T-helper 2 cell treated with Interferon-gamma antibody and Interleukin-4, amounts not matched to agents 5 μg/mL and 100 μg/mL, for 36 hours (primary cell): ENCODE measurements at regions not wholly inside any gene's neighbourhood (a gene's known extent, or its start where the extent isn't known, plus 50 kb on each side); places are given as distances from the start of the nearest gene placed in this dataset.
"Not testable (repeated sequence)": the region's sequence is repeated elsewhere in the genome, so short reads cannot be mapped to it uniquely, and the experiment has no call there.

Experiments used
- DNase-seq: peaks from one replicate; pipeline ENCODE4 v3.0.0; 2021; ENCODE audit warnings: low spot score
- H3K27ac Mint-ChIP-seq: one replicate; pipeline ENCODE4 v1.8.0; 2021; ENCODE audit warnings: mild to moderate bottlenecking, mixed read lengths
- H3K27me3 Mint-ChIP-seq: one replicate; pipeline ENCODE4 v1.8.0; 2021; ENCODE audit warnings: low read depth, mixed read lengths
- H3K36me3 Mint-ChIP-seq: one replicate; pipeline ENCODE4 v1.8.0; 2021; ENCODE audit warnings: low read depth, mixed read lengths
- H3K4me1 Mint-ChIP-seq: one replicate; pipeline ENCODE4 v1.8.0; 2021; ENCODE audit warnings: low read depth, mixed read lengths
- H3K4me3 Mint-ChIP-seq: one replicate; pipeline ENCODE4 v1.8.0; 2022; ENCODE audit warnings: mild to moderate bottlenecking, moderate library complexity, mixed read lengths
- H3K9me3 Mint-ChIP-seq: one replicate; pipeline ENCODE4 v1.8.0; 2021; ENCODE audit warnings: mixed read lengths

GRCh38 chr20:54848262-54848661 lies 372.9 kb downstream of the DOK5 start:
- Mint-ChIP-seq H3K36me3 (no peaks in the 10 kb centered on the region), H3K27ac (no peak overlapping the region), H3K4me3 (no peak overlapping the region), H3K9me3 (peaks cover 9% of the 10 kb centered on the region), H3K27me3 (no peaks in the 10 kb centered on the region), H3K4me1 (no peaks in the 10 kb centered on the region)
- DNase-seq: no peak

GRCh38 chr20:54846948-54847347 lies 371.6 kb downstream of the DOK5 start:
- Mint-ChIP-seq H3K9me3 (peaks cover 4% of the 10 kb centered on the region), H3K4me1 (no peaks in the 10 kb centered on the region), H3K4me3 (no peak overlapping the region), H3K27me3 (no peaks in the 10 kb centered on the region), H3K27ac (no peak overlapping the region), H3K36me3 (no peaks in the 10 kb centered on the region)
- no peak for DNase-seq

- no peak overlapping the region for H3K27ac Mint-ChIP-seq
- H3K4me1 Mint-ChIP-seq: no peaks in the 10 kb centered on the region
- no peak overlapping the region for H3K4me3 Mint-ChIP-seq
- H3K36me3 Mint-ChIP-seq: no peaks in the 10 kb centered on the region
- no peak for DNase-seq
- no peaks in the 10 kb centered on the region for H3K27me3 Mint-ChIP-seq
- no peaks in the 10 kb centered on the region for H3K9me3 Mint-ChIP-seq
Observed at GRCh38 chr20:54844346-54844745, 369.0 kb downstream of the DOK5 start.

DNA sequence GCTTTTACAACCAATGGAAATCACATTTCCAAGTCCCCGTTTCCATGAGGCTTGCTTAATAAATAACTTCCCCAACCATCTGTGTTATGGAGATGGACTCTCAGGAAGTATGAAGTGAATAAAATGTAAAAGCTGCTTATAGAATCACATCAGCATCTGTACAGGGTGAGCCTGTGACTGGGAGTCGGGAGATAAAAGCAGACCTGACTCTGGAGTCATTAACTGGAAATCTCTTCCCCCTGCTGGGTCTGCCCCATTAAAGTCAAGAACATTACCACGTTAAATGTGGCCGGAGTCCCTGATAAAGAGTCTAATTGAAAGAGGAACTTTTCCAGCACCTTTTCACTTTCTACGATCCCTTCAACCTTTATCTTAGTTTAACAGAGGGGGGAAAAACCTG lies 368.5 kb downstream of the DOK5 start:
- Mint-ChIP-seq H3K36me3 (no peaks in the 10 kb centered on the region), H3K9me3 (no peaks in the 10 kb centered on the region), H3K4me1 (no peaks in the 10 kb centered on the region), H3K4me3 (no peak overlapping the region), H3K27ac (no peak overlapping the region), H3K27me3 (no peaks in the 10 kb centered on the region)
- DNase-seq: no peak

GRCh38 chr20:54843431-54843830 lies 368.0 kb downstream of the DOK5 start:
- no peak for DNase-seq
- no peak overlapping the region for H3K27ac Mint-ChIP-seq
- no peak overlapping the region for H3K4me3 Mint-ChIP-seq
- no peaks in the 10 kb centered on the region for H3K36me3 Mint-ChIP-seq
- no peaks in the 10 kb centered on the region for H3K27me3 Mint-ChIP-seq
- no peaks in the 10 kb centered on the region for H3K4me1 Mint-ChIP-seq
- no peaks in the 10 kb centered on the region for H3K9me3 Mint-ChIP-seq

DNA sequence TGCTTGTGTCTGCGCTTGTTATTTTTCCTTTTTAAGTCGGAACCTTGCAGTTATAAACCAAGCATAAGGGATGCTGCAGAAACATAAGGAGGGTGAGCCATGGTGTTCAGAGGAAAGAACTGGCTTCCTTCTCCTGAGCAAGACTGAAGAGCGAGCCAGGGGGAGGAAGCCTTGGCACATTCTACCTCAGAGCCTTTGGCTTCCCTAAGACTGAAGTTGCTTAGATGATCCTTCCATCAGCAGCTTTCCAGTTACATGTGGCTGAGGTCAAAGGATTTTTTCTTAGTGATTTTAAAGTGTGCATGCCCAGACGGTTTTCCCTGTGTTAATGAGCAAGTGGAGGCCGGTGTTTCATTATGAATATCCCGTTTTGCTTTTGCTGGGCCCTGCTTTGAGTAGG lies 363.8 kb downstream of the DOK5 start:
- no peak overlapping the region for H3K27ac Mint-ChIP-seq
- no peaks in the 10 kb centered on the region for H3K9me3 Mint-ChIP-seq
- H3K36me3 Mint-ChIP-seq: no peaks in the 10 kb centered on the region
- no peak overlapping the region for H3K4me3 Mint-ChIP-seq
- H3K4me1 Mint-ChIP-seq: no peaks in the 10 kb centered on the region
- DNase-seq: no peak
- H3K27me3 Mint-ChIP-seq: no peaks in the 10 kb centered on the region

DNA sequence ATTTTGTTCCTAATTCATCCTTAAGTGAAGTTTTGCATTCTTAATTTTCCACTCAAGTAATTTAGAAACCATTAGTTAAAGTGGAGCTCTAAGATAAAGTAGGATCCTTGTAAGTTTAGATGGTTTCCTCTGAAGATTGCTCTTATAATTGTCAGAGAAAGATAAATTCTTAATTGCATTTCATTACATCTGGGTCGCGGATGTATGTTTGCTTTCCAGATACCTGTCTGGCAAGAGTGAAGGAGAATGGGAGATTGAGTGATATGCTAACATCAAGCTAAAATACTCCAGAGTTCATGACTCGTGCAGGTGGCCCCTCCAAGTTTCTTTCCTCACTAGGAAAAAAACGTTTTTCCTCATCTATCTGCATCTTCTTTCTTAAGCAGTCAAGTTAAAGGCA lies 361.8 kb downstream of the DOK5 start:
- no peaks in the 10 kb centered on the region for H3K36me3 Mint-ChIP-seq
- H3K4me3 Mint-ChIP-seq: no peak overlapping the region
- H3K9me3 Mint-ChIP-seq: no peaks in the 10 kb centered on the region
- H3K27me3 Mint-ChIP-seq: no peaks in the 10 kb centered on the region
- H3K4me1 Mint-ChIP-seq: no peaks in the 10 kb centered on the region
- no peak overlapping the region for H3K27ac Mint-ChIP-seq
- no peak for DNase-seq

DNA sequence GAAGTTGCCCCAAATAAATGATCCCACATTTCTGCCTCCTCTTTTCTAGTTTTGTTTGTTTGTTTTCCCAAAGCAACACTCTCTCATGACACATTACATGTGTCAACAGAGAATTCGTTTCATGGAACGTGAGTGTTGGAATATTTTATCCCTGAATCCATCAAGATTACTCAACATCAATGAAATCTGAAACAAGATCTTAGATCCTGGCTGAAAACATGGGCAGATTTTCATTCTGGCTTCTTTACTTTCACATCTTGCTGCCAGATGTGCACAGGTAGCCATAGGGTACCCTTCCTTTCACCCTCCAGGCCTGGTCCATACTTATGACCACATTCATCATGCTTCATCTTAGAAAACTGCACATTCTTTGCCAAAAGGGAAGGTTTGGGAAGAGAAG lies 347.0 kb downstream of the DOK5 start:
- no peaks in the 10 kb centered on the region for H3K4me1 Mint-ChIP-seq
- no peak overlapping the region for H3K4me3 Mint-ChIP-seq
- no peaks in the 10 kb centered on the region for H3K9me3 Mint-ChIP-seq
- no peaks in the 10 kb centered on the region for H3K36me3 Mint-ChIP-seq
- H3K27me3 Mint-ChIP-seq: no peaks in the 10 kb centered on the region
- DNase-seq: no peak
- no peak overlapping the region for H3K27ac Mint-ChIP-seq

DNA sequence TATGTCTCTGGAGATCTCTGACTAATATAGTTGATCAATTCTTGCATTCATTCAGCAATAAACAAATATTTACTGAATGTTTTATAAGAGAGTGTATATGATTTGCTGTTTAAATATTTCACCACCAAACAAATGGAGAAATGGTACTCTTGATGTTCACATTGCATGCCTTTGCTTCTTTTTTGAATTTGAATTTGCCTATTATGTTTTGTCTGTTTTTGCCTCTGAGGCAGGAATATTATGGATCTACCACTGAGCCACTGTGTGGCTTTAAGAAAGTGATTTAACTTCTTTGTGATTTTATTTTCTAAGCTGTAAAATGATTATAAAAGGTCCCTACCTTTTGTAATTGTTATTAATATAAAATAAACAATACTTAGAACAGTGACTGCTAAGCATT lies 345.0 kb downstream of the DOK5 start:
- Mint-ChIP-seq H3K27ac (no peak overlapping the region), H3K27me3 (no peaks in the 10 kb centered on the region), H3K9me3 (no peaks in the 10 kb centered on the region), H3K36me3 (no peaks in the 10 kb centered on the region), H3K4me3 (no peak overlapping the region), H3K4me1 (no peaks in the 10 kb centered on the region)
- DNase-seq: no peak

GRCh38 chr20:54806462-54806861 lies 331.1 kb downstream of the DOK5 start:
- H3K27ac Mint-ChIP-seq: no peak overlapping the region
- H3K4me1 Mint-ChIP-seq: no peaks in the 10 kb centered on the region
- H3K36me3 Mint-ChIP-seq: no peaks in the 10 kb centered on the region
- peaks cover 9% of the 10 kb centered on the region for H3K9me3 Mint-ChIP-seq
- no peaks in the 10 kb centered on the region for H3K27me3 Mint-ChIP-seq
- no peak for DNase-seq
- no peak overlapping the region for H3K4me3 Mint-ChIP-seq

- DNase-seq: no peak
- Mint-ChIP-seq H3K4me1 (no peaks in the 10 kb centered on the region), H3K36me3 (no peaks in the 10 kb centered on the region), H3K9me3 (peaks cover 26% of the 10 kb centered on the region), H3K27me3 (no peaks in the 10 kb centered on the region), H3K4me3 (no peak overlapping the region), H3K27ac (no peak overlapping the region)
Observed at GRCh38 chr20:54794874-54795273, 319.5 kb downstream of the DOK5 start.

DNA sequence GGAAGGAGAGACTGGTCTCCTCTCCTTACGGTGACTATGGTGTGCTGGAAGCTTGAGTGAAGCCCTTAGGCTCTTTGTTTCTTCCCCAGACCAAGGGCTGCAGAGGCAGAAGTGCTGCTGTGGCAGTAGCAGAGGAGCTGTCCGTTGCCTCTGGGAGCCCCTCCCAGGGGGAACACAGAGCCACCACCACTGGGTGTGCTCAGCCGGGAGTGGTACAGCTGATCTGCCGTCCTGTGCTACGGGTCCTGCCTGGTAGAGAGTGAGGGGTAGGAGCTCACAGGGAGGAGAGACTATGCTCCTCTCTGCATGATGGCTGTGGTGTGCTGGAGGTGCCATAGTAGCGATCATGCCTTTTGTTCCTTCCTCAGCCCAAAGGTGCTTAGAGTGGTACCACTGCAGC lies 318.7 kb downstream of the DOK5 start:
- no peak overlapping the region for H3K27ac Mint-ChIP-seq
- H3K36me3 Mint-ChIP-seq: no peaks in the 10 kb centered on the region
- no peak overlapping the region for H3K4me3 Mint-ChIP-seq
- peaks cover 32% of the 10 kb centered on the region for H3K9me3 Mint-ChIP-seq
- no peaks in the 10 kb centered on the region for H3K27me3 Mint-ChIP-seq
- H3K4me1 Mint-ChIP-seq: no peaks in the 10 kb centered on the region
- no peak for DNase-seq

GRCh38 chr20:54793291-54793992 lies 318.0 kb downstream of the DOK5 start:
- Mint-ChIP-seq H3K4me3 (no peak overlapping the region), H3K27me3 (no peaks in the 10 kb centered on the region)
- no peak for DNase-seq

GRCh38 chr20:54792688-54793087 lies 317.3 kb downstream of the DOK5 start:
- no peak for DNase-seq
- no peaks in the 10 kb centered on the region for H3K27me3 Mint-ChIP-seq
- H3K36me3 Mint-ChIP-seq: no peaks in the 10 kb centered on the region
- peaks cover 41% of the 10 kb centered on the region for H3K9me3 Mint-ChIP-seq
- H3K4me1 Mint-ChIP-seq: no peaks in the 10 kb centered on the region
- H3K27ac Mint-ChIP-seq: no peak overlapping the region
- H3K4me3 Mint-ChIP-seq: no peak overlapping the region

More at GRCh38 chr20:54793291-54793992, 318.0 kb downstream of the DOK5 start:
- Mint-ChIP-seq H3K27ac (no peak overlapping the region), H3K36me3 (no peaks in the 10 kb centered on the region), H3K4me1 (no peaks in the 10 kb centered on the region), H3K9me3 (peaks cover 38% of the 10 kb centered on the region)

- H3K27me3 Mint-ChIP-seq: not testable (repeated sequence)
Observed at GRCh38 chr20:54788260-54788659, 312.9 kb downstream of the DOK5 start.

More at GRCh38 chr20:54788260-54788659, 312.9 kb downstream of the DOK5 start:
- H3K27ac Mint-ChIP-seq, H3K4me1 Mint-ChIP-seq, DNase-seq, H3K36me3 Mint-ChIP-seq, H3K4me3 Mint-ChIP-seq: not testable (repeated sequence)
- peaks cover 41% of the 10 kb centered on the region for H3K9me3 Mint-ChIP-seq
